Parathyroid adenoma (tissue), 2 donors: ENCODE measurements at regions not wholly inside any gene's neighbourhood (a gene's known extent, or its start where the extent isn't known, plus 50 kb on each side); places are given as distances from the start of the nearest gene placed in this dataset.

Source experiments
- H2AFZ ChIP-seq: fragments of 300-600 bp; sonication (generic); one replicate; pipeline ENCODE4 v1.7.0; 2017; ENCODE audit warnings: antibody characterized with exemption, mild to moderate bottlenecking
- H3K27ac ChIP-seq: fragments of 300-600 bp; sonication (generic); one replicate; pipeline ENCODE4 v1.7.0; 2017
- H3K27me3 ChIP-seq: fragments of 300-600 bp; sonication (generic); one replicate; pipeline ENCODE4 v1.7.0; 2017; ENCODE audit warnings: low read length; ENCODE audit not compliant: control insufficient read depth, insufficient read depth
- H3K36me3 ChIP-seq: fragments of 300-600 bp; sonication (generic); one replicate; pipeline ENCODE4 v1.7.0; 2017; ENCODE audit warnings: low read length; ENCODE audit not compliant: control insufficient read depth, insufficient read depth
- H3K4me1 ChIP-seq: fragments of 300-600 bp; sonication (generic); one replicate; pipeline ENCODE4 v1.7.0; 2017; ENCODE audit warnings: control low read depth
- H3K4me2 ChIP-seq: fragments of 300-600 bp; sonication (generic); one replicate; pipeline ENCODE4 v1.7.0; 2017; ENCODE audit warnings: low read length
- H3K4me3 ChIP-seq: fragments of 300-600 bp; sonication (generic); one replicate; pipeline ENCODE4 v1.7.0; 2017; ENCODE audit warnings: low read depth, low read length
- H3K79me2 ChIP-seq: fragments of 300-600 bp; sonication (generic); one replicate; pipeline ENCODE4 v1.7.0; 2017; ENCODE audit warnings: control low read depth
- H3K9ac ChIP-seq: fragments of 300-600 bp; sonication (generic); one replicate; pipeline ENCODE4 v1.7.0; 2017; ENCODE audit warnings: mild to moderate bottlenecking
- H3K9me3 ChIP-seq: fragments of 300-600 bp; sonication (generic); one replicate; pipeline ENCODE4 v1.7.0; 2017; ENCODE audit warnings: low read length; ENCODE audit not compliant: control insufficient read depth
- CTCF ChIP-seq: fragments of 300-600 bp; sonication (generic); IDR thresholded peaks from one replicate; pipeline ENCODE4 v1.7.0; 2017; ENCODE audit warnings: antibody characterized with exemption, mild to moderate bottlenecking
- donor health status: primary hyperparathyroidism.

GRCh38 chr16:9508328-9508936 lies 417.0 kb downstream of the HAPSTR1 start:
- Histone ChIP-seq H3K36me3 (no peaks in the 10 kb centered on the region), H3K27me3 (no peaks in the 10 kb centered on the region), H3K4me2 (no peak overlapping the region), H2AFZ (no peak overlapping the region), H3K79me2 (no peaks in the 10 kb centered on the region), H3K9me3 (no peaks in the 10 kb centered on the region), H3K4me1 (no peaks in the 10 kb centered on the region), H3K9ac (no peak overlapping the region), H3K27ac (no peak overlapping the region), H3K4me3 (no peak overlapping the region)
- TF ChIP-seq CTCF: no peak

GRCh38 chr16:9509663-9510062 lies 418.2 kb downstream of the HAPSTR1 start:
- H3K4me2 ChIP-seq: no peak overlapping the region
- H3K4me3 ChIP-seq: no peak overlapping the region
- no peaks in the 10 kb centered on the region for H3K36me3 ChIP-seq
- H3K79me2 ChIP-seq: no peaks in the 10 kb centered on the region
- TF ChIP-seq CTCF: no peak
- no peak overlapping the region for H3K27ac ChIP-seq
- H2AFZ ChIP-seq: no peak overlapping the region
- H3K27me3 ChIP-seq: no peaks in the 10 kb centered on the region
- no peaks in the 10 kb centered on the region for H3K4me1 ChIP-seq
- H3K9ac ChIP-seq: no peak overlapping the region
- H3K9me3 ChIP-seq: no peaks in the 10 kb centered on the region

GRCh38 chr16:9511389-9511788 lies 419.9 kb downstream of the HAPSTR1 start:
- no peaks in the 10 kb centered on the region for H3K4me1 ChIP-seq
- H3K9me3 ChIP-seq: no peaks in the 10 kb centered on the region
- no peak overlapping the region for H3K9ac ChIP-seq
- no peak for TF ChIP-seq CTCF
- no peaks in the 10 kb centered on the region for H3K36me3 ChIP-seq
- H2AFZ ChIP-seq: no peak overlapping the region
- no peaks in the 10 kb centered on the region for H3K27me3 ChIP-seq
- no peaks in the 10 kb centered on the region for H3K79me2 ChIP-seq
- H3K4me3 ChIP-seq: no peak overlapping the region
- H3K4me2 ChIP-seq: no peak overlapping the region
- H3K27ac ChIP-seq: no peak overlapping the region

GRCh38 chr16:9516444-9516843 lies 425.0 kb downstream of the HAPSTR1 start:
- Histone ChIP-seq H2AFZ (no peak overlapping the region), H3K27me3 (no peaks in the 10 kb centered on the region), H3K4me1 (no peaks in the 10 kb centered on the region), H3K9ac (no peak overlapping the region), H3K36me3 (no peaks in the 10 kb centered on the region), H3K9me3 (no peaks in the 10 kb centered on the region), H3K4me3 (no peak overlapping the region), H3K79me2 (no peaks in the 10 kb centered on the region), H3K27ac (no peak overlapping the region), H3K4me2 (no peak overlapping the region)
- no peak for TF ChIP-seq CTCF

- Histone ChIP-seq H3K79me2 (no peaks in the 10 kb centered on the region), H3K9me3 (no peaks in the 10 kb centered on the region), H3K27me3 (no peaks in the 10 kb centered on the region), H3K9ac (no peak overlapping the region), H3K4me2 (no peak overlapping the region), H3K4me3 (no peak overlapping the region), H3K27ac (no peak overlapping the region), H3K4me1 (no peaks in the 10 kb centered on the region), H3K36me3 (no peaks in the 10 kb centered on the region), H2AFZ (no peak overlapping the region)
- TF ChIP-seq CTCF: no peak
Measured at GRCh38 chr16:9518051-9518450, 426.6 kb downstream of the HAPSTR1 start.
